ENCODE measurements at regions not wholly inside any gene's neighbourhood (a gene's known extent, or its start where the extent isn't known, plus 50 kb on each side); places are given as distances from the start of the nearest gene placed in this dataset.
"Not testable (repeated sequence)": the region's sequence is repeated elsewhere in the genome, so short reads cannot be mapped to it uniquely, and the experiment has no call there.

- DNase-seq (ENCODE audit: extremely low read depth, low read depth, low spot score), result not testable (repeated sequence)
Measured at GRCh38 chr13:97774391-97775100, 178.9 kb upstream of the IPO5 start.

GRCh38 chr13:97780486-97780885, 173.0 kb upstream of the IPO5 start:
- no peak for DNase-seq (ENCODE audit: extremely low read depth, low read depth, low spot score)

GRCh38 chr13:97781891-97782305, 171.6 kb upstream of the IPO5 start:
- no peak for DNase-seq (ENCODE audit: extremely low read depth, low read depth, low spot score)

- DNase-seq (ENCODE audit: extremely low read depth, low read depth, low spot score), result no peak
Measured at GRCh38 chr13:97786510-97786909, 167.0 kb upstream of the IPO5 start.

- DNase-seq (ENCODE audit: extremely low read depth, low read depth, low spot score), result no peak
Measured at GRCh38 chr13:97797553-97797952, 155.9 kb upstream of the IPO5 start.

GRCh38 chr13:97798171-97798821, 155.2 kb upstream of the IPO5 start:
- DNase-seq (ENCODE audit: extremely low read depth, low read depth, low spot score), result no peak

GRCh38 chr13:97798836-97799235, 154.6 kb upstream of the IPO5 start:
- DNase-seq (ENCODE audit: extremely low read depth, low read depth, low spot score), result no peak

- DNase-seq (ENCODE audit: extremely low read depth, low read depth, low spot score), result no peak
Measured at GRCh38 chr13:97802213-97802612, 151.3 kb upstream of the IPO5 start.

- no peak for DNase-seq (ENCODE audit: extremely low read depth, low read depth, low spot score)
Measured at GRCh38 chr13:97809576-97809975, 143.9 kb upstream of the IPO5 start.

GRCh38 chr13:97810152-97810551, 143.3 kb upstream of the IPO5 start:
- no peak for DNase-seq (ENCODE audit: extremely low read depth, low read depth, low spot score)

GRCh38 chr13:97822377-97822776, 131.1 kb upstream of the IPO5 start:
- DNase-seq (ENCODE audit: extremely low read depth, low read depth, low spot score), result no peak

- no peak for DNase-seq (ENCODE audit: extremely low read depth, low read depth, low spot score)
Measured at GRCh38 chr13:97826421-97827012, 127.0 kb upstream of the IPO5 start.

GRCh38 chr13:97834250-97834649, 119.2 kb upstream of the IPO5 start:
- no peak for DNase-seq (ENCODE audit: extremely low read depth, low read depth, low spot score)

- DNase-seq (ENCODE audit: extremely low read depth, low read depth, low spot score), result no peak
Measured at GRCh38 chr13:97843189-97843588, 110.3 kb upstream of the IPO5 start.

GRCh38 chr13:97844151-97844550, 109.3 kb upstream of the IPO5 start:
- DNase-seq (ENCODE audit: extremely low read depth, low read depth, low spot score), result no peak

- DNase-seq (ENCODE audit: extremely low read depth, low read depth, low spot score), result peak; percentile 61
Measured at GRCh38 chr13:97848886-97849285, 104.6 kb upstream of the IPO5 start.

GRCh38 chr13:97849305-97849704, 104.2 kb upstream of the IPO5 start:
- peak; percentile 16 for DNase-seq (ENCODE audit: extremely low read depth, low read depth, low spot score)

- no peak for DNase-seq (ENCODE audit: extremely low read depth, low read depth, low spot score)
Measured at GRCh38 chr13:97851269-97851668, 102.2 kb upstream of the IPO5 start.

GRCh38 chr13:97852181-97852874, 101.1 kb upstream of the IPO5 start:
- no peak for DNase-seq (ENCODE audit: extremely low read depth, low read depth, low spot score)

GRCh38 chr13:97853550-97853949, 99.9 kb upstream of the IPO5 start:
- no peak for DNase-seq (ENCODE audit: extremely low read depth, low read depth, low spot score)

GRCh38 chr13:97855570-97856303, 97.7 kb upstream of the IPO5 start:
- DNase-seq (ENCODE audit: extremely low read depth, low read depth, low spot score), result peak; percentile 39

Measured in glomerular endothelial cell (primary cell).